Naive thymus-derived CD4-positive, alpha-beta T cell (primary cell): ENCODE measurements at regions not wholly inside any gene's neighbourhood (a gene's known extent, or its start where the extent isn't known, plus 50 kb on each side); places are given as distances from the start of the nearest gene placed in this dataset.

ENCODE experiments used
- ATAC-seq: fragments of 150-1000 bp; cut with Tn5 transposase; 2 replicates; pipeline ENCODE4 v1.10.0; 2021; ENCODE audit warnings: mild to moderate bottlenecking, moderate library complexity
- CTCF ChIA-PET: fragments of 350-600 bp; sonication (Branson Sonifier 250); formaldehyde crosslinking; loops from one replicate; lab custom pipeline; 2021; ENCODE audit warnings: antibody characterized with exemption; lab: Charles Lee
- POLR2A ChIA-PET: fragments of 350-600 bp; sonication (Branson Sonifier 250); formaldehyde crosslinking; loops from one replicate; lab custom pipeline; 2021; ENCODE audit warnings: antibody characterized with exemption, inconsistent platforms; lab: Charles Lee
- DNase-seq, 9 donors: peaks; one replicate each; pipeline versions ENCODE4 v3.0.0 to v3.0.0-alpha.2; 2020 to 2022; ENCODE audit warnings: mixed read lengths in 1 of 9
- H3K27ac ChIP-seq: one replicate; pipeline ENCODE4 v1.7.0; 2013; ENCODE audit warnings: mild to moderate bottlenecking, low read depth, low read length, moderate library complexity
- H3K27me3 ChIP-seq, 2 donors: one replicate each; pipeline ENCODE4 v1.7.0; 2013; ENCODE audit warnings: low read length in 2 of 2, mild to moderate bottlenecking in 2 of 2, moderate library complexity in 2 of 2; ENCODE audit not compliant: control insufficient read depth in 2 of 2, insufficient read depth in 2 of 2
- H3K36me3 ChIP-seq, 3 experiments: 1 replicate in 2 of 3; 2 replicates in 1 of 3; pipeline ENCODE4 v1.7.0; 2013; ENCODE audit warnings: low read length in 3 of 3, mild to moderate bottlenecking in 3 of 3, moderate library complexity in 1 of 3; ENCODE audit not compliant: insufficient read depth in 3 of 3, control insufficient read depth in 2 of 3
- H3K4me1 ChIP-seq, 2 donors: one replicate each; pipeline ENCODE4 v1.7.0; 2013; ENCODE audit warnings: low read length in 2 of 2, mild to moderate bottlenecking in 2 of 2, moderate library complexity in 1 of 2; ENCODE audit not compliant: control insufficient read depth in 2 of 2, insufficient read depth in 2 of 2
- H3K4me3 ChIP-seq: 2 replicates; pipeline ENCODE4 v1.7.0; 2013; ENCODE audit warnings: mild to moderate bottlenecking, low read length
- H3K9me3 ChIP-seq, 3 experiments: 1 replicate in 2 of 3; 2 replicates in 1 of 3; pipeline ENCODE4 v1.7.0; 2013; ENCODE audit warnings: low read length in 3 of 3; ENCODE audit not compliant: control insufficient read depth in 2 of 3
- H3K27ac Mint-ChIP-seq, 9 donors: one replicate each; pipeline ENCODE4 v1.8.0; 2020 to 2022; ENCODE audit warnings: mixed read lengths in 9 of 9, mild to moderate bottlenecking in 8 of 9, moderate library complexity in 5 of 9, inconsistent platforms in 2 of 9
- H3K27me3 Mint-ChIP-seq, 5 donors: one replicate each; pipeline ENCODE4 v1.8.0; 2021 to 2022; ENCODE audit warnings: mixed read lengths in 5 of 5, mild to moderate bottlenecking in 1 of 5
- H3K36me3 Mint-ChIP-seq, 5 donors: one replicate each; pipeline ENCODE4 v1.8.0; 2020 to 2022; ENCODE audit warnings: mixed read lengths in 5 of 5, mild to moderate bottlenecking in 3 of 5, inconsistent platforms in 1 of 5
- H3K4me1 Mint-ChIP-seq, 7 donors: one replicate each; pipeline ENCODE4 v1.8.0; 2020 to 2022; ENCODE audit warnings: mixed read lengths in 7 of 7, mild to moderate bottlenecking in 3 of 7, inconsistent platforms in 1 of 7
- H3K4me3 Mint-ChIP-seq, 10 donors: one replicate each; pipeline ENCODE4 v1.8.0; 2020 to 2022; ENCODE audit warnings: mild to moderate bottlenecking in 10 of 10, mixed read lengths in 10 of 10, moderate library complexity in 6 of 10, inconsistent platforms in 2 of 10
- H3K9me3 Mint-ChIP-seq, 11 donors: one replicate each; pipeline ENCODE4 v1.8.0; 2020 to 2022; ENCODE audit warnings: mixed read lengths in 11 of 11, mild to moderate bottlenecking in 4 of 11, inconsistent platforms in 1 of 11, moderate library complexity in 1 of 11
- intact Hi-C, 2 donors: fragments of 100-400 bp; cut with micrococcal nuclease; formaldehyde crosslinking; loops; one replicate each; pipeline ENCODE4 v1.15.1; 2023

DNA sequence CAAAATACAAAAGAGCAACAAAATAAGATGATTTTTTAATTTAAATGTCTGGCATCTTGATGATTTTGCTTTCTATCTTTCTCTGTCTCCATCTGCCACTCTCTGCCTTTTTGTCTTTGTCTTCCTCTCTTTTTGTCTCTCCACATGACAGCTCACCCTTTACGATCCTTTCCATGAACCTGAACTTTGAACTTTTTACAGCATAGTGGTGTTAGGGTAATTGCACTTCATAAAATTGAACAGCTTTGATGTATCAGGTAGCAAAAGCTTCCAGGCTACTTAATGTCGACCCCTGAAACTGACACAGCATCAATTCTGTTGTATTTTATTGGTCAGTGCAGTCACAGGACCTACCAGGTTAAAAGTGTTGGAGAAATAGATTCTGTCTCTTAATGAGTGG, 1517.0 kb downstream of the ADGRL3 start:
- H3K9me3 Mint-ChIP-seq, result peaks cover 0 to 13% (median 4%) of the 10 kb centered on the region in 11 donors
- Histone ChIP-seq H3K36me3 (no peaks in the 10 kb centered on the region), H3K4me3 (no peak overlapping the region), H3K27ac (no peak overlapping the region), H3K4me1 (no peaks in the 10 kb centered on the region), H3K27me3 (no peaks in the 10 kb centered on the region), H3K9me3 (no peaks in the 10 kb centered on the region)
- no peak for ATAC-seq
- CTCF ChIA-PET, result no interaction called here
- no peak for DNase-seq
- no peak overlapping the region for H3K4me3 Mint-ChIP-seq
- intact Hi-C loops, result no loop called here
- H3K27ac Mint-ChIP-seq, result no peak overlapping the region
- H3K4me1 Mint-ChIP-seq, result no peaks in the 10 kb centered on the region
- POLR2A ChIA-PET, result no interaction called here
- H3K36me3 Mint-ChIP-seq, result no peaks in the 10 kb centered on the region
- H3K27me3 Mint-ChIP-seq, result no peaks in the 10 kb centered on the region

DNA sequence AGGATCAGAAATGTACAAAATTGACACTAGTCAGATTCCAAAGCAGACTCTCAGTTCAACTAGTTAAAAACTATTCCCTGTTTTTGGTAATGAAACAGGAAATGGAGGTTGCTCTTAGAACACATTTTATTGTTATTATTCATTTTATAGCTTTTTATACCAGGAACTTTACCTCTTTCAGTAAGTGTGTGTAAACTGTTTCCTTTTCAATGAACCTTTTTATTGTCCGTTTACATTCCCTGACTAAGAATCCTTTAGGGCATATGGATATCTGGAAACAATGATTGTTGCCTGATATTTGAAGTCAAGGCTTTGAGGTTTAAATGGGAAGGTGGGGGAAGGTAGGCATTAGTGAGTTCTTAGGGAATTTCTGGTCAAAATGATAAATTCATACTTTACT, 1511.4 kb downstream of the ADGRL3 start:
- ChIA-PET POLR2A (no interaction called here), CTCF (no interaction called here)
- Mint-ChIP-seq H3K4me3 (no peak overlapping the region), H3K27me3 (no peaks in the 10 kb centered on the region), H3K36me3 (no peaks in the 10 kb centered on the region), H3K27ac (no peak overlapping the region), H3K4me1 (no peaks in the 10 kb centered on the region), H3K9me3 (peaks cover 0 to 17% (median 8%) of the 10 kb centered on the region in 11 donors)
- intact Hi-C loops, result no loop called here
- Histone ChIP-seq H3K4me3 (no peak overlapping the region), H3K27me3 (no peaks in the 10 kb centered on the region), H3K4me1 (no peaks in the 10 kb centered on the region), H3K27ac (no peak overlapping the region), H3K9me3 (peaks cover 0 to 4% (median 0%) of the 10 kb centered on the region in 3 experiments), H3K36me3 (no peaks in the 10 kb centered on the region)
- ATAC-seq (no peak), DNase-seq (no peak)

DNA sequence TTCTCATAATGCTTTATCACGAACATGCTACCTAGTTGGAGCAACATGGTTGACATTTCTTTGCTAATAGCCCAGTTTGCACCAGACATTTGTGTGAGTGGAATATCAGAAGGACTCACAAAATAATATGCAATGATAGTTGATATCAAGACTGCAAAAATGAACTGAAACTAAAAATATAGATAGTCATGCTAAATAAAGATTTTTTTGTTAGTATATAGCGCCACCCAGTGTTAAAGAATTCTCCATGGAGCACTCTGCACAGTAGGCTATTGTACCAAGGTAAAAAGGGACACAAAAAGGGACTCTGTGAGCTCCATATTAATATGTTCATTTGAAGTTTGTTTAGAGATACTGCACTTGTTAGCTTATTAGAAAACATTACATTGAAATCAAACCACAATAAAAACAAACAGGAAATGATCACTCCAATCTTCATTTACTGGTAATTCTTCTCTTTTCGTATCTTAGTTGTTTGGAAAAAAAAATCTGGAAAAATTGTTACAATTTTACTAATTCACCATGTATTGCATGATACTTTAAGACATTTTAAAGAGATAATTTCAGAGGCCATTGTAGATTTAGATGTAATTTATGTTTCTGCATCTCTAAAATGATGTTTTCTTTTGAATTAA, 1509.6 kb downstream of the ADGRL3 start:
- DNase-seq (no peak), ATAC-seq (no peak)
- no peaks in the 10 kb centered on the region for H3K27me3 ChIP-seq
- H3K27ac ChIP-seq, result no peak overlapping the region
- intact Hi-C loops, result no loop called here
- H3K9me3 ChIP-seq, result peaks cover 0 to 4% (median 0%) of the 10 kb centered on the region in 3 experiments
- ChIA-PET POLR2A (no interaction called here), CTCF (no interaction called here)
- Mint-ChIP-seq H3K4me1 (no peaks in the 10 kb centered on the region), H3K27ac (no peak overlapping the region), H3K27me3 (no peaks in the 10 kb centered on the region), H3K4me3 (no peak overlapping the region), H3K9me3 (peaks cover 0 to 17% (median 6%) of the 10 kb centered on the region in 11 donors), H3K36me3 (no peaks in the 10 kb centered on the region)
- no peak overlapping the region for H3K4me3 ChIP-seq
- no peaks in the 10 kb centered on the region for H3K4me1 ChIP-seq
- H3K36me3 ChIP-seq, result no peaks in the 10 kb centered on the region

- ATAC-seq, result no peak
- H3K27me3 ChIP-seq, result no peaks in the 10 kb centered on the region
- H3K9me3 ChIP-seq, result peaks cover 0 to 4% (median 0%) of the 10 kb centered on the region in 3 experiments
- no peaks in the 10 kb centered on the region for H3K4me1 Mint-ChIP-seq
- no peak overlapping the region for H3K27ac Mint-ChIP-seq
- H3K4me3 Mint-ChIP-seq, result no peak overlapping the region
- H3K4me3 ChIP-seq, result no peak overlapping the region
- ChIA-PET CTCF (no interaction called here), POLR2A (no interaction called here)
- no peaks in the 10 kb centered on the region for H3K36me3 ChIP-seq
- no peaks in the 10 kb centered on the region for H3K27me3 Mint-ChIP-seq
- H3K9me3 Mint-ChIP-seq, result peaks cover 0 to 14% (median 3%) of the 10 kb centered on the region in 11 donors
- intact Hi-C loops, result no loop called here
- H3K4me1 ChIP-seq, result no peaks in the 10 kb centered on the region
- no peak overlapping the region for H3K27ac ChIP-seq
- no peaks in the 10 kb centered on the region for H3K36me3 Mint-ChIP-seq
- no peak for DNase-seq
These were observed 1506.3 kb downstream of the ADGRL3 start for GRCh38 chr4:62706423-62706822.

GRCh38 chr4:62683799-62684566, 1483.9 kb downstream of the ADGRL3 start:
- Mint-ChIP-seq H3K27me3 (no peaks in the 10 kb centered on the region), H3K36me3 (peaks cover 0 to 5% (median 0%) of the 10 kb centered on the region in 5 donors), H3K27ac (no peak overlapping the region), H3K9me3 (peaks cover 3 to 28% (median 8%) of the 10 kb centered on the region in 11 donors), H3K4me1 (no peaks in the 10 kb centered on the region), H3K4me3 (no peak overlapping the region)
- Histone ChIP-seq H3K4me3 (no peak overlapping the region), H3K9me3 (no peaks in the 10 kb centered on the region), H3K4me1 (no peaks in the 10 kb centered on the region), H3K36me3 (no peaks in the 10 kb centered on the region), H3K27me3 (no peaks in the 10 kb centered on the region), H3K27ac (no peak overlapping the region)
- ChIA-PET CTCF (interaction anchor here (0.6 kb wide), 1 partner anchor 10 kb away, joined by 3 read pairs; no protein-coding TSS in a partner anchor), POLR2A (no interaction called here)
- intact Hi-C loops, result no loop called here
- DNase-seq, result no peak
- ATAC-seq, result no peak

- Mint-ChIP-seq H3K36me3 (no peaks in the 10 kb centered on the region), H3K4me1 (no peaks in the 10 kb centered on the region), H3K27me3 (no peaks in the 10 kb centered on the region), H3K27ac (no peak overlapping the region), H3K9me3 (peaks cover 0 to 32% (median 10%) of the 10 kb centered on the region in 11 donors), H3K4me3 (no peak overlapping the region)
- CTCF ChIA-PET, result no interaction called here
- no peak overlapping the region for H3K27ac ChIP-seq
- H3K27me3 ChIP-seq, result no peaks in the 10 kb centered on the region
- intact Hi-C loops, result no loop called here
- POLR2A ChIA-PET, result no interaction called here
- no peak for ATAC-seq
- H3K36me3 ChIP-seq, result no peaks in the 10 kb centered on the region
- no peaks in the 10 kb centered on the region for H3K9me3 ChIP-seq
- DNase-seq, result no peak
- no peaks in the 10 kb centered on the region for H3K4me1 ChIP-seq
- H3K4me3 ChIP-seq, result no peak overlapping the region
These were observed 1476.8 kb downstream of the ADGRL3 start for GRCh38 chr4:62676962-62677361.

GRCh38 chr4:62670514-62670913, 1470.4 kb downstream of the ADGRL3 start:
- Histone ChIP-seq H3K27me3 (no peaks in the 10 kb centered on the region), H3K4me3 (no peak overlapping the region), H3K36me3 (no peaks in the 10 kb centered on the region), H3K4me1 (no peaks in the 10 kb centered on the region), H3K27ac (no peak overlapping the region), H3K9me3 (no peaks in the 10 kb centered on the region)
- Mint-ChIP-seq H3K27ac (no peak overlapping the region), H3K4me3 (no peak overlapping the region), H3K4me1 (peaks cover 0 to 2% (median 0%) of the 10 kb centered on the region in 7 donors), H3K27me3 (no peaks in the 10 kb centered on the region), H3K36me3 (no peaks in the 10 kb centered on the region), H3K9me3 (peaks cover 0 to 12% (median 4%) of the 10 kb centered on the region in 11 donors)
- POLR2A ChIA-PET, result no interaction called here
- CTCF ChIA-PET, result no interaction called here
- ATAC-seq, result no peak
- DNase-seq, result no peak
- intact Hi-C loops, result no loop called here
